CD8-positive, alpha-beta memory T cell (primary cell): ENCODE measurements at regions not wholly inside any gene's neighbourhood (a gene's known extent, or its start where the extent isn't known, plus 50 kb on each side); places are given as distances from the start of the nearest gene placed in this dataset.

Experiments used
- CTCF ChIA-PET: fragments of 350-600 bp; sonication (Branson Sonifier 250); formaldehyde crosslinking; loops from one replicate; lab custom pipeline; 2021; ENCODE audit warnings: antibody characterized with exemption; lab: Charles Lee
- POLR2A ChIA-PET: fragments of 350-600 bp; sonication (Branson Sonifier 250); formaldehyde crosslinking; loops from one replicate; lab custom pipeline; 2021; ENCODE audit warnings: antibody characterized with exemption; lab: Charles Lee
- DNase-seq, 5 donors: peaks; one replicate each; pipeline versions ENCODE4 v3.0.0 to v3.0.0-alpha.2; 2020 to 2022; ENCODE audit warnings: mixed read lengths in 1 of 5
- H3K27ac ChIP-seq: one replicate; pipeline ENCODE4 v1.7.0; 2013; ENCODE audit warnings: low read depth, mild to moderate bottlenecking, low read length, moderate library complexity
- H3K27me3 ChIP-seq: 2 replicates; pipeline ENCODE4 v1.7.0; 2013; ENCODE audit warnings: low read length, mild to moderate bottlenecking; ENCODE audit not compliant: insufficient read depth, poor library complexity, severe bottlenecking
- H3K36me3 ChIP-seq: 2 replicates; pipeline ENCODE4 v1.7.0; 2013; ENCODE audit warnings: mild to moderate bottlenecking, low read length, moderate library complexity; ENCODE audit not compliant: insufficient read depth
- H3K4me1 ChIP-seq: 2 replicates; pipeline ENCODE4 v1.7.0; 2013; ENCODE audit warnings: mild to moderate bottlenecking, low read length, moderate library complexity; ENCODE audit not compliant: insufficient read depth
- H3K4me3 ChIP-seq: 2 replicates; pipeline ENCODE4 v1.7.0; 2013; ENCODE audit warnings: mild to moderate bottlenecking, low read length
- H3K9me3 ChIP-seq: 2 replicates; pipeline ENCODE4 v1.7.0; 2013; ENCODE audit warnings: mild to moderate bottlenecking, low read length
- H3K27ac Mint-ChIP-seq, 8 donors: one replicate each; pipeline ENCODE4 v1.8.0; 2020 to 2021; ENCODE audit warnings: mixed read lengths in 8 of 8, mild to moderate bottlenecking in 6 of 8, inconsistent platforms in 3 of 8, moderate library complexity in 3 of 8
- H3K27me3 Mint-ChIP-seq, 2 donors: one replicate each; pipeline ENCODE4 v1.8.0; 2020 to 2021; ENCODE audit warnings: mixed read lengths in 2 of 2, mild to moderate bottlenecking in 1 of 2, moderate library complexity in 1 of 2
- H3K36me3 Mint-ChIP-seq, 3 donors: one replicate each; pipeline ENCODE4 v1.8.0; 2020 to 2021; ENCODE audit warnings: mixed read lengths in 3 of 3, inconsistent platforms in 1 of 3, mild to moderate bottlenecking in 1 of 3
- H3K4me1 Mint-ChIP-seq, 3 donors: one replicate each; pipeline ENCODE4 v1.8.0; 2020 to 2021; ENCODE audit warnings: mixed read lengths in 3 of 3, inconsistent platforms in 1 of 3, mild to moderate bottlenecking in 1 of 3
- H3K4me3 Mint-ChIP-seq, 7 donors: one replicate each; pipeline ENCODE4 v1.8.0; 2020 to 2021; ENCODE audit warnings: mixed read lengths in 7 of 7, mild to moderate bottlenecking in 6 of 7, moderate library complexity in 4 of 7, inconsistent platforms in 2 of 7
- H3K9me3 Mint-ChIP-seq, 5 donors: one replicate each; pipeline ENCODE4 v1.8.0; 2020 to 2022; ENCODE audit warnings: mixed read lengths in 5 of 5, mild to moderate bottlenecking in 3 of 5, moderate library complexity in 2 of 5, inconsistent platforms in 1 of 5

- Mint-ChIP-seq H3K27ac (no peak overlapping the region), H3K36me3 (no peaks in the 10 kb centered on the region), H3K27me3 (peaks cover 12 to 21% of the 10 kb centered on the region in 2 donors), H3K4me3 (no peak overlapping the region), H3K4me1 (no peaks in the 10 kb centered on the region), H3K9me3 (peaks cover 0 to 2% (median 0%) of the 10 kb centered on the region in 5 donors)
- Histone ChIP-seq H3K4me1 (no peaks in the 10 kb centered on the region), H3K36me3 (no peaks in the 10 kb centered on the region), H3K9me3 (no peaks in the 10 kb centered on the region), H3K27ac (no peak overlapping the region), H3K27me3 (no peaks in the 10 kb centered on the region), H3K4me3 (no peak overlapping the region)
- ChIA-PET CTCF (no interaction called here), POLR2A (no interaction called here)
- no peak for DNase-seq
Observed at GRCh38 chr9:19618816-19619215, 170.0 kb downstream of the SLC24A2 start.

GRCh38 chr9:19615036-19615624 is 173.7 kb downstream of the SLC24A2 start:
- Histone ChIP-seq H3K36me3 (no peaks in the 10 kb centered on the region), H3K9me3 (no peaks in the 10 kb centered on the region), H3K4me3 (no peak overlapping the region), H3K27ac (no peak overlapping the region), H3K27me3 (no peaks in the 10 kb centered on the region), H3K4me1 (no peaks in the 10 kb centered on the region)
- DNase-seq = no peak
- Mint-ChIP-seq H3K9me3 (peaks cover 0 to 2% (median 0%) of the 10 kb centered on the region in 5 donors), H3K4me3 (no peak overlapping the region), H3K4me1 (no peaks in the 10 kb centered on the region), H3K36me3 (no peaks in the 10 kb centered on the region), H3K27ac (no peak overlapping the region), H3K27me3 (peaks cover 13 to 19% of the 10 kb centered on the region in 2 donors)
- CTCF ChIA-PET = no interaction called here
- POLR2A ChIA-PET = no interaction called here

GRCh38 chr9:19614294-19614693 is 174.5 kb downstream of the SLC24A2 start:
- DNase-seq = no peak
- H3K27ac ChIP-seq = no peak overlapping the region
- H3K4me1 ChIP-seq = no peaks in the 10 kb centered on the region
- peaks cover 0 to 2% (median 0%) of the 10 kb centered on the region in 5 donors for H3K9me3 Mint-ChIP-seq
- no peaks in the 10 kb centered on the region for H3K4me1 Mint-ChIP-seq
- no peaks in the 10 kb centered on the region for H3K36me3 ChIP-seq
- peaks cover 12 to 20% of the 10 kb centered on the region in 2 donors for H3K27me3 Mint-ChIP-seq
- no peaks in the 10 kb centered on the region for H3K9me3 ChIP-seq
- no peaks in the 10 kb centered on the region for H3K27me3 ChIP-seq
- no peaks in the 10 kb centered on the region for H3K36me3 Mint-ChIP-seq
- ChIA-PET POLR2A (no interaction called here), CTCF (no interaction called here)
- H3K27ac Mint-ChIP-seq = peak overlapping the region in 1 of 8 donors; percentile 27
- no peak overlapping the region for H3K4me3 Mint-ChIP-seq
- no peak overlapping the region for H3K4me3 ChIP-seq

- no peak for DNase-seq
- H3K4me1 Mint-ChIP-seq = no peaks in the 10 kb centered on the region
- Histone ChIP-seq H3K27me3 (no peaks in the 10 kb centered on the region), H3K27ac (no peak overlapping the region), H3K4me3 (no peak overlapping the region), H3K4me1 (no peaks in the 10 kb centered on the region), H3K36me3 (no peaks in the 10 kb centered on the region), H3K9me3 (no peaks in the 10 kb centered on the region)
- H3K27ac Mint-ChIP-seq = no peak overlapping the region
- H3K36me3 Mint-ChIP-seq = no peaks in the 10 kb centered on the region
- peaks cover 0 to 2% (median 0%) of the 10 kb centered on the region in 5 donors for H3K9me3 Mint-ChIP-seq
- H3K27me3 Mint-ChIP-seq = peaks cover 2 to 20% of the 10 kb centered on the region in 2 donors
- ChIA-PET CTCF (no interaction called here), POLR2A (no interaction called here)
- no peak overlapping the region for H3K4me3 Mint-ChIP-seq
Observed at GRCh38 chr9:19600538-19600937, 188.3 kb downstream of the SLC24A2 start.

- no peak overlapping the region for H3K27ac ChIP-seq
- ChIA-PET CTCF (no interaction called here), POLR2A (interaction anchor here (0.6 kb wide), 1 partner anchor 143 kb away, joined by 7 read pairs; no protein-coding TSS in a partner anchor)
- no peak for DNase-seq
- Mint-ChIP-seq H3K9me3 (peaks cover 0 to 2% (median 0%) of the 10 kb centered on the region in 5 donors), H3K4me3 (no peak overlapping the region), H3K36me3 (no peaks in the 10 kb centered on the region), H3K4me1 (no peaks in the 10 kb centered on the region), H3K27ac (no peak overlapping the region), H3K27me3 (peaks cover 5 to 23% of the 10 kb centered on the region in 2 donors)
- no peaks in the 10 kb centered on the region for H3K36me3 ChIP-seq
- H3K9me3 ChIP-seq = no peaks in the 10 kb centered on the region
- H3K27me3 ChIP-seq = no peaks in the 10 kb centered on the region
- no peaks in the 10 kb centered on the region for H3K4me1 ChIP-seq
- H3K4me3 ChIP-seq = no peak overlapping the region
Observed at GRCh38 chr9:19598722-19599121, 189.9 kb downstream of the ACER2 start.

- Mint-ChIP-seq H3K4me1 (no peaks in the 10 kb centered on the region), H3K36me3 (no peaks in the 10 kb centered on the region), H3K27ac (no peak overlapping the region), H3K9me3 (peaks cover 0 to 2% (median 0%) of the 10 kb centered on the region in 5 donors), H3K4me3 (no peak overlapping the region), H3K27me3 (peaks cover 5 to 21% of the 10 kb centered on the region in 2 donors)
- ChIA-PET CTCF (no interaction called here), POLR2A (no interaction called here)
- no peak for DNase-seq
- Histone ChIP-seq H3K4me1 (no peaks in the 10 kb centered on the region), H3K9me3 (no peaks in the 10 kb centered on the region), H3K27me3 (no peaks in the 10 kb centered on the region), H3K4me3 (no peak overlapping the region), H3K27ac (no peak overlapping the region), H3K36me3 (no peaks in the 10 kb centered on the region)
Observed at GRCh38 chr9:19597176-19597575, 188.4 kb downstream of the ACER2 start.

- no peaks in the 10 kb centered on the region for H3K9me3 ChIP-seq
- no peaks in the 10 kb centered on the region for H3K27me3 ChIP-seq
- no peaks in the 10 kb centered on the region for H3K36me3 Mint-ChIP-seq
- no peak for DNase-seq
- H3K27ac Mint-ChIP-seq = no peak overlapping the region
- H3K4me1 Mint-ChIP-seq = no peaks in the 10 kb centered on the region
- H3K4me3 Mint-ChIP-seq = no peak overlapping the region
- ChIA-PET POLR2A (no interaction called here), CTCF (no interaction called here)
- no peak overlapping the region for H3K4me3 ChIP-seq
- H3K27me3 Mint-ChIP-seq = peaks cover 6 to 19% of the 10 kb centered on the region in 2 donors
- no peaks in the 10 kb centered on the region for H3K4me1 ChIP-seq
- peaks cover 0 to 4% (median 0%) of the 10 kb centered on the region in 5 donors for H3K9me3 Mint-ChIP-seq
- H3K36me3 ChIP-seq = no peaks in the 10 kb centered on the region
- H3K27ac ChIP-seq = no peak overlapping the region
Observed at GRCh38 chr9:19595003-19595402, 186.2 kb downstream of the ACER2 start.

GRCh38 chr9:19587678-19588077 is 178.9 kb downstream of the ACER2 start:
- H3K9me3 ChIP-seq = no peaks in the 10 kb centered on the region
- Mint-ChIP-seq H3K4me1 (no peaks in the 10 kb centered on the region), H3K27me3 (peaks cover 0 to 3% of the 10 kb centered on the region in 2 donors), H3K4me3 (no peak overlapping the region), H3K9me3 (peaks cover 0 to 5% (median 0%) of the 10 kb centered on the region in 5 donors), H3K36me3 (no peaks in the 10 kb centered on the region), H3K27ac (no peak overlapping the region)
- ChIA-PET CTCF (no interaction called here), POLR2A (no interaction called here)
- H3K4me3 ChIP-seq = no peak overlapping the region
- H3K27ac ChIP-seq = no peak overlapping the region
- no peaks in the 10 kb centered on the region for H3K36me3 ChIP-seq
- no peaks in the 10 kb centered on the region for H3K27me3 ChIP-seq
- DNase-seq = no peak
- H3K4me1 ChIP-seq = no peaks in the 10 kb centered on the region
